Parathyroid adenoma (tissue), 2 donors: ENCODE measurements at regions not wholly inside any gene's neighbourhood (a gene's known extent, or its start where the extent isn't known, plus 50 kb on each side); places are given as distances from the start of the nearest gene placed in this dataset.

ENCODE experiments used
- H2AFZ ChIP-seq: fragments of 300-600 bp; sonication (generic); one replicate; pipeline ENCODE4 v1.7.0; 2017; ENCODE audit warnings: antibody characterized with exemption, mild to moderate bottlenecking
- H3K27ac ChIP-seq: fragments of 300-600 bp; sonication (generic); one replicate; pipeline ENCODE4 v1.7.0; 2017
- H3K27me3 ChIP-seq: fragments of 300-600 bp; sonication (generic); one replicate; pipeline ENCODE4 v1.7.0; 2017; ENCODE audit warnings: low read length; ENCODE audit not compliant: control insufficient read depth, insufficient read depth
- H3K36me3 ChIP-seq: fragments of 300-600 bp; sonication (generic); one replicate; pipeline ENCODE4 v1.7.0; 2017; ENCODE audit warnings: low read length; ENCODE audit not compliant: control insufficient read depth, insufficient read depth
- H3K4me1 ChIP-seq: fragments of 300-600 bp; sonication (generic); one replicate; pipeline ENCODE4 v1.7.0; 2017; ENCODE audit warnings: control low read depth
- H3K4me2 ChIP-seq: fragments of 300-600 bp; sonication (generic); one replicate; pipeline ENCODE4 v1.7.0; 2017; ENCODE audit warnings: low read length
- H3K4me3 ChIP-seq: fragments of 300-600 bp; sonication (generic); one replicate; pipeline ENCODE4 v1.7.0; 2017; ENCODE audit warnings: low read depth, low read length
- H3K79me2 ChIP-seq: fragments of 300-600 bp; sonication (generic); one replicate; pipeline ENCODE4 v1.7.0; 2017; ENCODE audit warnings: control low read depth
- H3K9ac ChIP-seq: fragments of 300-600 bp; sonication (generic); one replicate; pipeline ENCODE4 v1.7.0; 2017; ENCODE audit warnings: mild to moderate bottlenecking
- H3K9me3 ChIP-seq: fragments of 300-600 bp; sonication (generic); one replicate; pipeline ENCODE4 v1.7.0; 2017; ENCODE audit warnings: low read length; ENCODE audit not compliant: control insufficient read depth
- CTCF ChIP-seq: fragments of 300-600 bp; sonication (generic); IDR thresholded peaks from one replicate; pipeline ENCODE4 v1.7.0; 2017; ENCODE audit warnings: antibody characterized with exemption, mild to moderate bottlenecking
- donor health status: primary hyperparathyroidism.

GRCh38 chr3:30221619-30222018 lies 384.8 kb upstream of the TGFBR2 start:
- no peak for TF ChIP-seq CTCF
- Histone ChIP-seq H3K9ac (no peak overlapping the region), H3K4me1 (no peaks in the 10 kb centered on the region), H3K79me2 (no peaks in the 10 kb centered on the region), H3K27ac (no peak overlapping the region), H3K9me3 (no peaks in the 10 kb centered on the region), H3K4me3 (no peak overlapping the region), H3K27me3 (no peaks in the 10 kb centered on the region), H2AFZ (no peak overlapping the region), H3K36me3 (no peaks in the 10 kb centered on the region), H3K4me2 (no peak overlapping the region)

- Histone ChIP-seq H3K27me3 (no peaks in the 10 kb centered on the region), H3K36me3 (no peaks in the 10 kb centered on the region), H3K4me3 (no peak overlapping the region), H3K79me2 (no peaks in the 10 kb centered on the region), H2AFZ (no peak overlapping the region), H3K4me2 (no peak overlapping the region), H3K9ac (no peak overlapping the region), H3K27ac (no peak overlapping the region), H3K4me1 (no peaks in the 10 kb centered on the region), H3K9me3 (no peaks in the 10 kb centered on the region)
- TF ChIP-seq CTCF: no peak
These were observed 384.0 kb upstream of the TGFBR2 start for GRCh38 chr3:30222441-30222840.

- Histone ChIP-seq H3K36me3 (no peaks in the 10 kb centered on the region), H3K4me3 (no peak overlapping the region), H3K27me3 (no peaks in the 10 kb centered on the region), H3K4me1 (no peaks in the 10 kb centered on the region), H3K9ac (no peak overlapping the region), H3K4me2 (no peak overlapping the region), H3K79me2 (no peaks in the 10 kb centered on the region), H3K9me3 (no peaks in the 10 kb centered on the region), H3K27ac (no peak overlapping the region), H2AFZ (no peak overlapping the region)
- no peak for TF ChIP-seq CTCF
These were observed 381.4 kb upstream of the TGFBR2 start for GRCh38 chr3:30225021-30225420.

- Histone ChIP-seq H3K4me3 (no peak overlapping the region), H3K4me1 (no peaks in the 10 kb centered on the region), H3K79me2 (no peaks in the 10 kb centered on the region), H3K9me3 (no peaks in the 10 kb centered on the region), H3K9ac (no peak overlapping the region), H3K4me2 (no peak overlapping the region), H3K36me3 (no peaks in the 10 kb centered on the region), H2AFZ (no peak overlapping the region), H3K27ac (no peak overlapping the region), H3K27me3 (no peaks in the 10 kb centered on the region)
- TF ChIP-seq CTCF: no peak
These were observed 379.7 kb upstream of the TGFBR2 start for GRCh38 chr3:30226601-30227151.

GRCh38 chr3:30227571-30228301 lies 378.7 kb upstream of the TGFBR2 start:
- no peak for TF ChIP-seq CTCF
- Histone ChIP-seq H3K4me3 (no peak overlapping the region), H3K79me2 (no peaks in the 10 kb centered on the region), H3K4me2 (no peak overlapping the region), H3K4me1 (no peaks in the 10 kb centered on the region), H3K36me3 (no peaks in the 10 kb centered on the region), H3K9me3 (no peaks in the 10 kb centered on the region), H2AFZ (no peak overlapping the region), H3K27me3 (no peaks in the 10 kb centered on the region), H3K27ac (peak overlapping the region; percentile 13), H3K9ac (no peak overlapping the region)
